Nephron progenitor cell (in vitro differentiated cells): ENCODE measurements at regions not wholly inside any gene's neighbourhood (a gene's known extent, or its start where the extent isn't known, plus 50 kb on each side); places are given as distances from the start of the nearest gene placed in this dataset.

Source experiments
- DNase-seq: peaks from one replicate; pipeline ENCODE4 v3.0.0; 2021
- H3K27ac Mint-ChIP-seq: 2 replicates; pipeline ENCODE4 v1.8.0; 2021; ENCODE audit warnings: mild to moderate bottlenecking, moderate library complexity, mixed read lengths
- H3K27me3 Mint-ChIP-seq: 2 replicates; pipeline ENCODE4 v1.8.0; 2021; ENCODE audit warnings: mild to moderate bottlenecking, low read depth, mixed read lengths; ENCODE audit not compliant: poor library complexity
- H3K36me3 Mint-ChIP-seq: 2 replicates; pipeline ENCODE4 v1.8.0; 2021; ENCODE audit warnings: low read depth, mixed read lengths
- H3K4me1 Mint-ChIP-seq: 2 replicates; pipeline ENCODE4 v1.8.0; 2021; ENCODE audit warnings: mixed read lengths
- H3K4me3 Mint-ChIP-seq: 2 replicates; pipeline ENCODE4 v1.8.0; 2021; ENCODE audit warnings: mild to moderate bottlenecking, moderate library complexity, mixed read lengths
- H3K9me3 Mint-ChIP-seq: 2 replicates; pipeline ENCODE4 v1.8.0; 2021; ENCODE audit warnings: mild to moderate bottlenecking, moderate library complexity, mixed read lengths
- TF ChIP-seq, protein P1 (sequence below): fragments of 200-600 bp; sonication (generic); IDR thresholded peaks from 2 replicates; pipeline ENCODE4 v1.5.0; 2021; ENCODE audit warnings: antibody characterized with exemption

DNA sequence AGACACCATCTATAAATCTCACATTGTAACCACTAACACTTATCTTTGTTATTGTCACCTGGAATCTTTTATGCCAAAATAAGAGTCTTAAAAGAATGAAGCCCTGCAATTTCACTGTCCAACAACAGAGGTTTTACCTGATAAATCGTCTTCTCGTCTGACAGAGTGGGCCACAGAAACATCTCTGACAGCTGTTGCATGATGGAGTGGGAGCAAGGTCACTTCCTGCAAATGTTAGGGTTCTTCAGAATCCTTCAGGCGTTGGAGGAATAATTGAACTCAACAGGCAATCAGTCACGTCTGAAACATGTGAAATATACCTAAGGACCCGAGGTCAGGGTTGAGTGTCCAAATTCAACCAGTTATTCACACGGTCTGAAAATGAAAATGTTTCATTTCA, 353.6 kb downstream of the TRIML1 start:
- peaks cover 8% of the 10 kb centered on the region for H3K27me3 Mint-ChIP-seq
- no peak overlapping the region for H3K27ac Mint-ChIP-seq
- H3K4me3 Mint-ChIP-seq = no peak overlapping the region
- no peaks in the 10 kb centered on the region for H3K4me1 Mint-ChIP-seq
- H3K9me3 Mint-ChIP-seq = peaks cover 20% of the 10 kb centered on the region
- TF ChIP-seq, protein P1, sequence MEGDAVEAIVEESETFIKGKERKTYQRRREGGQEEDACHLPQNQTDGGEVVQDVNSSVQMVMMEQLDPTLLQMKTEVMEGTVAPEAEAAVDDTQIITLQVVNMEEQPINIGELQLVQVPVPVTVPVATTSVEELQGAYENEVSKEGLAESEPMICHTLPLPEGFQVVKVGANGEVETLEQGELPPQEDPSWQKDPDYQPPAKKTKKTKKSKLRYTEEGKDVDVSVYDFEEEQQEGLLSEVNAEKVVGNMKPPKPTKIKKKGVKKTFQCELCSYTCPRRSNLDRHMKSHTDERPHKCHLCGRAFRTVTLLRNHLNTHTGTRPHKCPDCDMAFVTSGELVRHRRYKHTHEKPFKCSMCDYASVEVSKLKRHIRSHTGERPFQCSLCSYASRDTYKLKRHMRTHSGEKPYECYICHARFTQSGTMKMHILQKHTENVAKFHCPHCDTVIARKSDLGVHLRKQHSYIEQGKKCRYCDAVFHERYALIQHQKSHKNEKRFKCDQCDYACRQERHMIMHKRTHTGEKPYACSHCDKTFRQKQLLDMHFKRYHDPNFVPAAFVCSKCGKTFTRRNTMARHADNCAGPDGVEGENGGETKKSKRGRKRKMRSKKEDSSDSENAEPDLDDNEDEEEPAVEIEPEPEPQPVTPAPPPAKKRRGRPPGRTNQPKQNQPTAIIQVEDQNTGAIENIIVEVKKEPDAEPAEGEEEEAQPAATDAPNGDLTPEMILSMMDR = no peak
- no peak for DNase-seq
- H3K36me3 Mint-ChIP-seq = no peaks in the 10 kb centered on the region

DNA sequence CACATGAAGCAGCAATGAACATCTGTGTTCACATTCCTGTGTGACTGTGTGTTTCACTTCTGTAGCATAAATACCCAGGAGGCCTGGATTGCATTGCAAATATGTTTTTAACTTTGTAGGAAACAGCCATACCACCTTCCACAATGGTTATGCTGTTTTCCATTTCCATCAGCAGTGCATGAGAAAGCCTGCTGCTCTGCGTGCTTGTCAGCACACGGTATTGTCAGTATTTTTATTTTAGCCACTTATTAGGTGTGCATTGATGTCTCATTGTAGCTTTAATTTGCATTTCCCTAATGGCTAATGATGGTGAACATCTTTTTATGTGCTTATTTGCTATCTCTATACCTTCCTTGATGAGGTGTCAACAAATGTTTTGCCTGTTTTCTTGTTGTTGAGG, 355.9 kb downstream of the TRIML1 start:
- Mint-ChIP-seq H3K27me3 (peaks cover 8% of the 10 kb centered on the region), H3K4me3 (no peak overlapping the region), H3K9me3 (peaks cover 17% of the 10 kb centered on the region), H3K27ac (no peak overlapping the region), H3K36me3 (no peaks in the 10 kb centered on the region), H3K4me1 (no peaks in the 10 kb centered on the region)
- DNase-seq = no peak
- TF ChIP-seq, protein P1 = no peak

DNA sequence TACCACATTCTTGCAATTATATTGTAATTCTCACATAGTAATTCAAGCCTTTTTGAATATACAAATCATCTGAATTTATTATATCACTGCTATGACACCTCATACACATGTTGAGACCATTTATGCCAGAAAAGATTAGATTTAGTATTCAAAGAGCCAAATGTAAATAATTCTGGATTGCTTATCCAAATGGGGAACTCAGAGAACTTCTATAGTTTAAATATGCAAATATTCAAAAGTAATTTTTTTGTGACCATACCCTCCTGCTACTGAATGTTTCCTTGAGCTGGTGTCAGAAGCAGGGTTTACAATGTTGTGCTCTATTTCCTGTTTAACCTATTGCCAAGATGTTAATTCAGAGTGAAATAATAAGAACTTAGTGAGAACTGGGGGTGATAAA, 372.2 kb downstream of the TRIML1 start:
- Mint-ChIP-seq H3K4me3 (no peak overlapping the region), H3K27me3 (peaks cover 3% of the 10 kb centered on the region), H3K27ac (no peak overlapping the region), H3K4me1 (no peaks in the 10 kb centered on the region), H3K36me3 (no peaks in the 10 kb centered on the region), H3K9me3 (no peaks in the 10 kb centered on the region)
- TF ChIP-seq, protein P1 = no peak
- no peak for DNase-seq

DNA sequence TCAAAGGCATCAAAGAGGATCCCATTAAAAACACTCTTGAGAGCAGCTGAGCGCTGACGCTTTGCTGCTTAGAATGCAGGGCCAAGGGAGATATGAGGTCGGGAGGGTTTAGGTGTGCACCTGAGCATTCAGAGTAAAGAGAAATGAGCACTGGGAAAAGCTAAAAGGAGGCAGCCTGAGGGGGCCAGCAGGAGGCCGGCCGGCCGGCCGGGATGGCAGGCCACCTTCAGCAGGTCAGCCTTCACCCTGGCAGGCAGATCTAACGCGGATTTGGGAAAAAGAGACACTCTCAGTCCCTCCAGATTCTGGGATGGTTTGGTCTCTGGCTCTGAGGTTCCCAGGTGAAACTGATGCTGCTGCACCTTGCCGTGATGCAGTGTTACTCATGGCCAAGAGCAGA, 393.5 kb downstream of the TRIML1 start:
- H3K36me3 Mint-ChIP-seq = no peaks in the 10 kb centered on the region
- H3K4me3 Mint-ChIP-seq = no peak overlapping the region
- TF ChIP-seq, protein P1 = no peak
- H3K27ac Mint-ChIP-seq = no peak overlapping the region
- no peaks in the 10 kb centered on the region for H3K27me3 Mint-ChIP-seq
- H3K4me1 Mint-ChIP-seq = no peaks in the 10 kb centered on the region
- no peak for DNase-seq
- no peaks in the 10 kb centered on the region for H3K9me3 Mint-ChIP-seq

DNA sequence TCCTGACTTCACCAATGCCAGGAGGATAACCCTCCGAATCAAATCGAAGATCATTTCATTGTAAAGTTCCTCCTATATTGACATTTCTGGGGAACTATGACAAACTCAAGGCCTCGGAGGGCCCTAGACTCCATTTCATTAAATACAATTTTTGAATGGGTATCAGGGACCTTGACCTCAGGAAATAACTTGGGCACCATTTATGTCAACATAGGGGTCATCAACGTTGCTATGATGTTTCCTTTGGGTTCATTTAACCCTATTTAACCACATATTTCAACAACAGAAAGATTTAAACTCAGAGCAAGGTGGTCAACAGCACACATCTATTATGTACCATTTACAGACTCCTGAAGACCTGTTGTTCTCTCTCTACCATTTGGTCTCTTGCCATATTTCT, 395.1 kb downstream of the TRIML1 start:
- TF ChIP-seq, protein P1 = no peak
- Mint-ChIP-seq H3K4me1 (no peaks in the 10 kb centered on the region), H3K4me3 (no peak overlapping the region), H3K9me3 (peaks cover 6% of the 10 kb centered on the region), H3K27ac (no peak overlapping the region), H3K27me3 (no peaks in the 10 kb centered on the region), H3K36me3 (no peaks in the 10 kb centered on the region)
- DNase-seq = no peak

DNA sequence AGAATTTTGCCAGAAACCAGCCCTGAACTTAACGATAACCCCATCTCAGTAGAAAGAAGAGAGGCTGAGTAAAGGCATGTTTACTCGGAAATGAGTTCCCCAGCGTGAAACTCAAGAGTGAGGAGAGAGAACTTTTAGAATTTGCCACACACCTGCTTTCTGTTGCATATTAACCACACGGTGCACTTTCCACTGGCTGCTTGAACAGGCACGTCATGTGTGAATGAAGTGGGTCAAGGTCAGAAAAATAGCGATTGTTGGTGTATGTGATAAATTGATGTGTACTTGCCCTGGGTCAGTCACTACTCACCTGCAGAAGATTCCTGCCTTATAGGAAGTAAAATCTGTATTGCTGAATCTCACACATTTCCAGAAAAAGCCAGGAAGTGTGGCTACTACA, 395.7 kb downstream of the TRIML1 start:
- DNase-seq = no peak
- H3K4me1 Mint-ChIP-seq = no peaks in the 10 kb centered on the region
- H3K27ac Mint-ChIP-seq = no peak overlapping the region
- H3K9me3 Mint-ChIP-seq = peaks cover 9% of the 10 kb centered on the region
- no peaks in the 10 kb centered on the region for H3K27me3 Mint-ChIP-seq
- H3K36me3 Mint-ChIP-seq = no peaks in the 10 kb centered on the region
- TF ChIP-seq, protein P1 = no peak
- no peak overlapping the region for H3K4me3 Mint-ChIP-seq
